ENCODE measurements at regions not wholly inside any gene's neighbourhood (a gene's known extent, or its start where the extent isn't known, plus 50 kb on each side); places are given as distances from the start of the nearest gene placed in this dataset.

DNA sequence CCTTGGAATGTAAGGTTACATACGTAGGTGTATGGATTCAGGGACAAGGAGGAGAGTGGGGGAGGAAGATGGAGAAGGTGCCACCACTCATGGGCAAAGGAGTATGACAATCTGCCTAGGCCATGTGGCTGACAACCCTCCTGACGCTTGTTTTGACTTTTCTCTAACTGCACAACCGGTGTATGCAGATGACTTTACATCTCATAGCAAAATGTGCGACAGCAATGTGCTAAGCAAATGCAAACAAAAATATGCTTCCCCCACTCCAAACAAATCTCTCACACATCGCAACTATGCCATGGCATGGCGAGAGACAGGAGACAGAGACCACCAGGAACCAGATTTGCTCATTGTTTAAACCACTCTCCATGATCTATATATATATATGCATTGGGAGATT is 191.8 kb downstream of the BLID start:
- Histone ChIP-seq H3K9me3 (ENCODE audit: low read depth, low read length) (no peaks in the 10 kb centered on the region), H3K4me3 (ENCODE audit: insufficient read depth, low read length) (no peak overlapping the region), H3K27ac (ENCODE audit: low read depth, low read length) (no peak overlapping the region), H3K4me2 (ENCODE audit: insufficient read depth, low read length) (no peak overlapping the region), H3K36me3 (ENCODE audit: insufficient read depth, low read length) (no peaks in the 10 kb centered on the region), H4K20me1 (ENCODE audit: insufficient read depth, low read length) (no peaks in the 10 kb centered on the region), H3K4me1 (ENCODE audit: insufficient read depth, low read length) (peaks cover 3% of the 10 kb centered on the region), H2AFZ (ENCODE audit: low read length) (no peak overlapping the region), H3K79me2 (ENCODE audit: insufficient read depth, low read length) (no peaks in the 10 kb centered on the region), H3K27me3 (ENCODE audit: insufficient read depth, low read length) (peaks cover 2% of the 10 kb centered on the region)
- TF ChIP-seq, protein P1, sequence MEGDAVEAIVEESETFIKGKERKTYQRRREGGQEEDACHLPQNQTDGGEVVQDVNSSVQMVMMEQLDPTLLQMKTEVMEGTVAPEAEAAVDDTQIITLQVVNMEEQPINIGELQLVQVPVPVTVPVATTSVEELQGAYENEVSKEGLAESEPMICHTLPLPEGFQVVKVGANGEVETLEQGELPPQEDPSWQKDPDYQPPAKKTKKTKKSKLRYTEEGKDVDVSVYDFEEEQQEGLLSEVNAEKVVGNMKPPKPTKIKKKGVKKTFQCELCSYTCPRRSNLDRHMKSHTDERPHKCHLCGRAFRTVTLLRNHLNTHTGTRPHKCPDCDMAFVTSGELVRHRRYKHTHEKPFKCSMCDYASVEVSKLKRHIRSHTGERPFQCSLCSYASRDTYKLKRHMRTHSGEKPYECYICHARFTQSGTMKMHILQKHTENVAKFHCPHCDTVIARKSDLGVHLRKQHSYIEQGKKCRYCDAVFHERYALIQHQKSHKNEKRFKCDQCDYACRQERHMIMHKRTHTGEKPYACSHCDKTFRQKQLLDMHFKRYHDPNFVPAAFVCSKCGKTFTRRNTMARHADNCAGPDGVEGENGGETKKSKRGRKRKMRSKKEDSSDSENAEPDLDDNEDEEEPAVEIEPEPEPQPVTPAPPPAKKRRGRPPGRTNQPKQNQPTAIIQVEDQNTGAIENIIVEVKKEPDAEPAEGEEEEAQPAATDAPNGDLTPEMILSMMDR (IDR thresholded peaks at IDR 0.05; ENCODE audit: extremely low read depth, low read depth, low read length): no peak
- DNase-seq (ENCODE audit: insufficient read length, low spot score, missing footprints): no peak

DNA sequence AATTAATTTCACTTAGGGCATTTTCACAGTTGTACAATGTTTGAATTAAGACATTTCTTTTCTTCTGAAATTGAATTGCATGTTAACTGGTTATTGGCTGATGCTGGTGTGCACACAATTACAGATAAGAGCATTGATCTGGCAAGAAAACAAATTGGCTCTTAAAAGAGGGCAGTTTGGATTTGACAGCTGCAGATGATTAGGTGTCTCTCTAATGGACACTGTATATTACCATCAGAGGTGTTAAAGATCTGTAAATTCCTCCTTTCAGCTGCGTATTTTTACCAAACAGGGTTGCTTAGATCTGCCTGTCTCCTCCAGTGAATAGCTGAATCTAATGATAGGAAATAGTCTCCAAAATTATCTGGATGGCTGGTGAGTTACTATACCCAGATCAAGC is 198.5 kb downstream of the BLID start:
- Histone ChIP-seq H3K4me3 (ENCODE audit: insufficient read depth, low read length) (no peak overlapping the region), H3K36me3 (ENCODE audit: insufficient read depth, low read length) (no peaks in the 10 kb centered on the region), H3K9me3 (ENCODE audit: low read depth, low read length) (no peaks in the 10 kb centered on the region), H3K27ac (ENCODE audit: low read depth, low read length) (no peak overlapping the region), H3K4me1 (ENCODE audit: insufficient read depth, low read length) (no peaks in the 10 kb centered on the region), H2AFZ (ENCODE audit: low read length) (no peak overlapping the region), H4K20me1 (ENCODE audit: insufficient read depth, low read length) (no peaks in the 10 kb centered on the region), H3K79me2 (ENCODE audit: insufficient read depth, low read length) (no peaks in the 10 kb centered on the region), H3K4me2 (ENCODE audit: insufficient read depth, low read length) (no peak overlapping the region), H3K27me3 (ENCODE audit: insufficient read depth, low read length) (no peaks in the 10 kb centered on the region)
- DNase-seq (ENCODE audit: insufficient read length, low spot score, missing footprints): no peak
- TF ChIP-seq, protein P1 (IDR thresholded peaks at IDR 0.05; ENCODE audit: extremely low read depth, low read depth, low read length): no peak

DNA sequence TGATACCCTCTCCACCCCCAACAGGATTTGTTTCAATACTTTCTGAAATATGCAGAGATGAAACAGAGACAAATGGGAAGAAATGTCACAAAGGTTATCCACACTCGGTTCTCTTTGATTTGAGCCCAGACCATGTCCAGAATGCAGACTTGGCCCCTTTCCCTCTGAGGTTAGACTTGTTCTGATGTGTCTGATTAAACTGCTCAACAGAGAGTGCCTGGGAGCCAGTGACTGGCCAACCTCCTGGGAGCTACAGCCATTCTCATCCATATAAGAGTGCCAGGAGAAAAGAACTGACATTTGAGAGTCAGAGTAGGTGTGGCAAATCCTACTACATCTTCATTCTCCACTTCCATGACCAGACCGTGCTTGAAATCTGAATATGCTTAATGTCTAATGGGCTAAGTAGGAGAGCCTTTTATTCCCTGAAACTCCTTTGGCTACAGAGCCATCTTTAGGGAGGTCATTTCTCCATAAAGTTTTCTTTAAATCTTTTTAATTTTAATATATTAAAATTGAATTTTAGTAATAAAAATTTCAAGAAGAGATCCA is 201.4 kb downstream of the BLID start:
- H3K4me2 ChIP-seq (ENCODE audit: insufficient read depth, low read length): no peak overlapping the region
- no peak overlapping the region for H3K27ac ChIP-seq (ENCODE audit: low read depth, low read length)
- H3K4me1 ChIP-seq (ENCODE audit: insufficient read depth, low read length): no peaks in the 10 kb centered on the region
- no peaks in the 10 kb centered on the region for H3K27me3 ChIP-seq (ENCODE audit: insufficient read depth, low read length)
- no peaks in the 10 kb centered on the region for H3K79me2 ChIP-seq (ENCODE audit: insufficient read depth, low read length)
- H2AFZ ChIP-seq (ENCODE audit: low read length): peak overlapping the region; percentile 74
- H3K4me3 ChIP-seq (ENCODE audit: insufficient read depth, low read length): no peak overlapping the region
- no peaks in the 10 kb centered on the region for H3K9me3 ChIP-seq (ENCODE audit: low read depth, low read length)
- TF ChIP-seq, protein P1 (IDR thresholded peaks at IDR 0.05; ENCODE audit: extremely low read depth, low read depth, low read length): no peak
- no peaks in the 10 kb centered on the region for H4K20me1 ChIP-seq (ENCODE audit: insufficient read depth, low read length)
- H3K36me3 ChIP-seq (ENCODE audit: insufficient read depth, low read length): no peaks in the 10 kb centered on the region
- DNase-seq (ENCODE audit: insufficient read length, low spot score, missing footprints): peak; percentile 63

DNA sequence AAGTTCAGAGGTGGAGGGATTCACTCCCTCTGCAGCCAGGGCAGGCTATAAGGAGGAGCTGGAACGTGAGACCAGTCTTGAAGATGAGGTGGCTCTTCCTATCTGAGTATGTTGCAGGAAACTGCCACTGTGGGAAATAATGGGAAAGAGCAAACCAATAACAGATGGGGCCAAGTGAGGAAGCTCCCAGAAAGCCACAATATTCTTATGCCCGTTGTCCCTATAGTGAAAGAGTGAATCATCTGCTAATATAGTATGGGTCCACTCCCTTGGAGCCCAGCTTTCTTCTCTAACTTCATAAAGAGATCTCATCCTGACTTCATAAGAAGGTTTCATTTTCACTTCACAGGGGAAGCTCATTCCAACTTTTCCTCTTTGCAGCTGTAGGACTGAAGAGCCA is 206.4 kb downstream of the BLID start:
- H3K4me1 ChIP-seq (ENCODE audit: insufficient read depth, low read length): no peaks in the 10 kb centered on the region
- TF ChIP-seq, protein P1 (IDR thresholded peaks at IDR 0.05; ENCODE audit: extremely low read depth, low read depth, low read length): no peak
- H3K36me3 ChIP-seq (ENCODE audit: insufficient read depth, low read length): no peaks in the 10 kb centered on the region
- H3K27ac ChIP-seq (ENCODE audit: low read depth, low read length): no peak overlapping the region
- H3K27me3 ChIP-seq (ENCODE audit: insufficient read depth, low read length): no peaks in the 10 kb centered on the region
- peak overlapping the region; percentile 37 for H3K4me3 ChIP-seq (ENCODE audit: insufficient read depth, low read length)
- H4K20me1 ChIP-seq (ENCODE audit: insufficient read depth, low read length): no peaks in the 10 kb centered on the region
- H3K79me2 ChIP-seq (ENCODE audit: insufficient read depth, low read length): no peaks in the 10 kb centered on the region
- H3K4me2 ChIP-seq (ENCODE audit: insufficient read depth, low read length): peak overlapping the region; percentile 65
- H3K9me3 ChIP-seq (ENCODE audit: low read depth, low read length): no peaks in the 10 kb centered on the region
- peak overlapping the region; percentile 62 for H2AFZ ChIP-seq (ENCODE audit: low read length)
- no peak for DNase-seq (ENCODE audit: insufficient read length, low spot score, missing footprints)
